ENCODE measurements at regions not wholly inside any gene's neighbourhood (a gene's known extent, or its start where the extent isn't known, plus 50 kb on each side); places are given as distances from the start of the nearest gene placed in this dataset.

DNA sequence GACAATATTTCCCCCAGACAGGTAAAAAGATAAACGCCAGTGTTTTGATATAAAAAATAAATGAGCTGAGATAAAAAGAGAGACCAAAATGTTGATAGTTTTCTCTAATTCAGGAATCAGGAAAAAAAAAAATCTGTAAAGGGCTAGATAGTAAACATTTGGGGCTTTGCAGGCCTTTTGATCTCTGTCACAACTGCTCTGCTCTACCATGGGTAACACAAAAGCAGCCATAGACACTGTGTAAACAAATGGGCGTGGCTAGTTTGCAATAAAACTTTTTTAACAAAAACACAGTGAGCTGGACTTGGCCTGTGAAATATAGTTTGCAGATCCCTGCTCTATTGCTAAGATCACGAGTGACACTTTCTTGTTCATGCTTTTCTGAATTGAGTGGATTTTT lies 219.1 kb upstream of the STXBP5 start (continued):
- TF ChIP-seq, protein P1, sequence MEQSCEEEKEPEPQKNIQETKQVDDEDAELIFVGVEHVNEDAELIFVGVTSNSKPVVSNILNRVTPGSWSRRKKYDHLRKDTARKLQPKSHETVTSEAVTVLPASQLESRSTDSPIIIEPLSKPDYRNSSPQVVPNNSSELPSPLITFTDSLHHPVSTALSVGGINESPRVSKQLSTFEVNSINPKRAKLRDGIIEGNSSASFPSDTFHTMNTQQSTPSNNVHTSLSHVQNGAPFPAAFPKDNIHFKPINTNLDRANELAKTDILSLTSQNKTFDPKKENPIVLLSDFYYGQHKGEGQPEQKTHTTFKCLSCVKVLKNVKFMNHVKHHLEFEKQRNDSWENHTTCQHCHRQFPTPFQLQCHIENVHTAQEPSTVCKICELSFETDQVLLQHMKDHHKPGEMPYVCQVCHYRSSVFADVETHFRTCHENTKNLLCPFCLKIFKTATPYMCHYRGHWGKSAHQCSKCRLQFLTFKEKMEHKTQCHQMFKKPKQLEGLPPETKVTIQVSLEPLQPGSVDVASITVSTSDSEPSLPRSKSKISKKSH (CRISPR knock-in tag; IDR thresholded peaks at IDR 0.05; ENCODE audit: borderline replicate concordance), result no peak
- TF ChIP-seq ZNF780A (CRISPR knock-in tag; IDR thresholded peaks at IDR 0.05) (no peak), NFKB2 (CRISPR knock-in tag; IDR thresholded peaks at IDR 0.05; ENCODE audit: borderline replicate concordance) (no peak), ZNF577 (CRISPR knock-in tag; IDR thresholded peaks at IDR 0.05; ENCODE audit: borderline replicate concordance, low read depth) (no peak), ZNF17 (CRISPR knock-in tag; IDR thresholded peaks at IDR 0.05) (no peak), TCF12 (IDR thresholded peaks at IDR 0.05) (no peak), TCF12 (CRISPR knock-in tag; IDR thresholded peaks at IDR 0.05) (0 out of 2 replicates have a peak, but pooled peaks have one; percentile 12), SOX6 (IDR thresholded peaks at IDR 0.05) (no peak), SOX6 (CRISPR knock-in tag; IDR thresholded peaks at IDR 0.05) (peak; percentile 94), MIXL1 (CRISPR knock-in tag; IDR thresholded peaks at IDR 0.05) (peak; percentile 56; the same call in 1 of the 2 replicates), TAF1 (CRISPR knock-in tag; IDR thresholded peaks at IDR 0.05) (no peak), THAP11 (CRISPR knock-in tag; IDR thresholded peaks at IDR 0.05) (peak; percentile 55; the same call in 1 of the 2 replicates), ZNF121 (CRISPR knock-in tag; IDR thresholded peaks at IDR 0.05) (no peak), KDM5A (IDR thresholded peaks at IDR 0.05; ENCODE audit: borderline replicate concordance, low read length) (no peak), NONO (IDR thresholded peaks at IDR 0.05) (no peak), NONO (CRISPR knock-in tag; conservative IDR thresholded peaks at IDR 0.05) (no peak), CAMTA2 (CRISPR knock-in tag; IDR thresholded peaks at IDR 0.05; ENCODE audit: borderline replicate concordance) (no peak), ZC3H13 (CRISPR knock-in tag; IDR thresholded peaks at IDR 0.05) (no peak)
- TF ChIP-seq, protein P2, sequence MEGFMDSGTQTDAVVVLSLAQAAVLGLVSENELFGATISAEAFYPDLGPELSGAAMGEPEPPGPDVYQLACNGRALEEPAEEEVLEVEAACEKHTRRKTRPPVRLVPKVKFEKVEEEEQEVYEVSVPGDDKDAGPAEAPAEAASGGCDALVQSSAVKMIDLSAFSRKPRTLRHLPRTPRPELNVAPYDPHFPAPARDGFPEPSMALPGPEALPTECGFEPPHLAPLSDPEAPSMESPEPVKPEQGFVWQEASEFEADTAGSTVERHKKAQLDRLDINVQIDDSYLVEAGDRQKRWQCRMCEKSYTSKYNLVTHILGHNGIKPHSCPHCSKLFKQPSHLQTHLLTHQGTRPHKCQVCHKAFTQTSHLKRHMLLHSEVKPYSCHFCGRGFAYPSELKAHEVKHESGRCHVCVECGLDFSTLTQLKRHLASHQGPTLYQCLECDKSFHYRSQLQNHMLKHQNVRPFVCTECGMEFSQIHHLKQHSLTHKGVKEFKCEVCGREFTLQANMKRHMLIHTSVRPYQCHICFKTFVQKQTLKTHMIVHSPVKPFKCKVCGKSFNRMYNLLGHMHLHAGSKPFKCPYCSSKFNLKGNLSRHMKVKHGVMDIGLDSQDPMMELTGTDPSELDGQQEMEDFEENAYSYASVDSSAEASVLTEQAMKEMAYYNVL (CRISPR knock-in tag; IDR thresholded peaks at IDR 0.05; ENCODE audit: borderline replicate concordance), result peak; percentile 59; the same call in 1 of the 2 replicates
- TF ChIP-seq, protein P3, sequence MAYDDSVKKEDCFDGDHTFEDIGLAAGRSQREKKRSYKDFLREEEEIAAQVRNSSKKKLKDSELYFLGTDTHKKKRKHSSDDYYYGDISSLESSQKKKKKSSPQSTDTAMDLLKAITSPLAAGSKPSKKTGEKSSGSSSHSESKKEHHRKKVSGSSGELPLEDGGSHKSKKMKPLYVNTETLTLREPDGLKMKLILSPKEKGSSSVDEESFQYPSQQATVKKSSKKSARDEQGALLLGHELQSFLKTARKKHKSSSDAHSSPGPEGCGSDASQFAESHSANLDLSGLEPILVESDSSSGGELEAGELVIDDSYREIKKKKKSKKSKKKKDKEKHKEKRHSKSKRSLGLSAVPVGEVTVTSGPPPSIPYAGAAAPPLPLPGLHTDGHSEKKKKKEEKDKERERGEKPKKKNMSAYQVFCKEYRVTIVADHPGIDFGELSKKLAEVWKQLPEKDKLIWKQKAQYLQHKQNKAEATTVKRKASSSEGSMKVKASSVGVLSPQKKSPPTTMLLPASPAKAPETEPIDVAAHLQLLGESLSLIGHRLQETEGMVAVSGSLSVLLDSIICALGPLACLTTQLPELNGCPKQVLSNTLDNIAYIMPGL (CRISPR knock-in tag; IDR thresholded peaks at IDR 0.05; ENCODE audit: borderline replicate concordance in 1 of 2, low read depth in 1 of 2), result no peak
- TF ChIP-seq, protein P4, sequence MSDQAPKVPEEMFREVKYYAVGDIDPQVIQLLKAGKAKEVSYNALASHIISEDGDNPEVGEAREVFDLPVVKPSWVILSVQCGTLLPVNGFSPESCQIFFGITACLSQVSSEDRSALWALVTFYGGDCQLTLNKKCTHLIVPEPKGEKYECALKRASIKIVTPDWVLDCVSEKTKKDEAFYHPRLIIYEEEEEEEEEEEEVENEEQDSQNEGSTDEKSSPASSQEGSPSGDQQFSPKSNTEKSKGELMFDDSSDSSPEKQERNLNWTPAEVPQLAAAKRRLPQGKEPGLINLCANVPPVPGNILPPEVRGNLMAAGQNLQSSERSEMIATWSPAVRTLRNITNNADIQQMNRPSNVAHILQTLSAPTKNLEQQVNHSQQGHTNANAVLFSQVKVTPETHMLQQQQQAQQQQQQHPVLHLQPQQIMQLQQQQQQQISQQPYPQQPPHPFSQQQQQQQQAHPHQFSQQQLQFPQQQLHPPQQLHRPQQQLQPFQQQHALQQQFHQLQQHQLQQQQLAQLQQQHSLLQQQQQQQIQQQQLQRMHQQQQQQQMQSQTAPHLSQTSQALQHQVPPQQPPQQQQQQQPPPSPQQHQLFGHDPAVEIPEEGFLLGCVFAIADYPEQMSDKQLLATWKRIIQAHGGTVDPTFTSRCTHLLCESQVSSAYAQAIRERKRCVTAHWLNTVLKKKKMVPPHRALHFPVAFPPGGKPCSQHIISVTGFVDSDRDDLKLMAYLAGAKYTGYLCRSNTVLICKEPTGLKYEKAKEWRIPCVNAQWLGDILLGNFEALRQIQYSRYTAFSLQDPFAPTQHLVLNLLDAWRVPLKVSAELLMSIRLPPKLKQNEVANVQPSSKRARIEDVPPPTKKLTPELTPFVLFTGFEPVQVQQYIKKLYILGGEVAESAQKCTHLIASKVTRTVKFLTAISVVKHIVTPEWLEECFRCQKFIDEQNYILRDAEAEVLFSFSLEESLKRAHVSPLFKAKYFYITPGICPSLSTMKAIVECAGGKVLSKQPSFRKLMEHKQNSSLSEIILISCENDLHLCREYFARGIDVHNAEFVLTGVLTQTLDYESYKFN (CRISPR knock-in tag; conservative IDR thresholded peaks at IDR 0.05), result peak; percentile 88
- TF ChIP-seq, protein P5, sequence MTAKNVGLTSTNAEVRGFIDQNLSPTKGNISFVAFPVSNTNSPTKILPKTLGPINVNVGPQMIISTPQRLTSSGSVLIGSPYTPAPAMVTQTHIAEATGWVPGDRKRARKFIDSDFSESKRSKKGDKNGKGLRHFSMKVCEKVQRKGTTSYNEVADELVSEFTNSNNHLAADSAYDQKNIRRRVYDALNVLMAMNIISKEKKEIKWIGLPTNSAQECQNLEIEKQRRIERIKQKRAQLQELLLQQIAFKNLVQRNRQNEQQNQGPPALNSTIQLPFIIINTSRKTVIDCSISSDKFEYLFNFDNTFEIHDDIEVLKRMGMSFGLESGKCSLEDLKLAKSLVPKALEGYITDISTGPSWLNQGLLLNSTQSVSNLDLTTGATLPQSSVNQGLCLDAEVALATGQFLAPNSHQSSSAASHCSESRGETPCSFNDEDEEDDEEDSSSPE (CRISPR knock-in tag; IDR thresholded peaks at IDR 0.05), result no peak
